ENCODE measurements at regions not wholly inside any gene's neighbourhood (a gene's known extent, or its start where the extent isn't known, plus 50 kb on each side); places are given as distances from the start of the nearest gene placed in this dataset.

DNA sequence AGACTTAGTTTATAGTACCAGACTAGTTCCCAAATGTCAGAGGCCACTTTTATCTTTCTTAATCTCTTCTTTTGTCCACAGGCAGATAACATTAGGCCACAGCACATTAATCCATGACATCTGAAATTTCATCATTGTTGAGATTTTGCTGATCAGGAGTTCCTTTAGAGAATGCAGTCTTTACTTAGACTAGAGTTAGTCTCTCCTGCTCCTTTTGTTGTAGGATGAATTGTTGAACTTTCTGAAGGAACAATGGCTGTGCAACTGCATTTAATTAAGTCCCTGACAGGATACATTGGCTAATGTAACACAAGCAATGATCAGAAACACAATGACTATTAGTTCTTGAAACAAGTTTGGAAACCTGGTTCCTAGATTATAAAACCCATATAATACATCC, 266.3 kb downstream of the PCDH20 start:
- TF ChIP-seq, protein P1, sequence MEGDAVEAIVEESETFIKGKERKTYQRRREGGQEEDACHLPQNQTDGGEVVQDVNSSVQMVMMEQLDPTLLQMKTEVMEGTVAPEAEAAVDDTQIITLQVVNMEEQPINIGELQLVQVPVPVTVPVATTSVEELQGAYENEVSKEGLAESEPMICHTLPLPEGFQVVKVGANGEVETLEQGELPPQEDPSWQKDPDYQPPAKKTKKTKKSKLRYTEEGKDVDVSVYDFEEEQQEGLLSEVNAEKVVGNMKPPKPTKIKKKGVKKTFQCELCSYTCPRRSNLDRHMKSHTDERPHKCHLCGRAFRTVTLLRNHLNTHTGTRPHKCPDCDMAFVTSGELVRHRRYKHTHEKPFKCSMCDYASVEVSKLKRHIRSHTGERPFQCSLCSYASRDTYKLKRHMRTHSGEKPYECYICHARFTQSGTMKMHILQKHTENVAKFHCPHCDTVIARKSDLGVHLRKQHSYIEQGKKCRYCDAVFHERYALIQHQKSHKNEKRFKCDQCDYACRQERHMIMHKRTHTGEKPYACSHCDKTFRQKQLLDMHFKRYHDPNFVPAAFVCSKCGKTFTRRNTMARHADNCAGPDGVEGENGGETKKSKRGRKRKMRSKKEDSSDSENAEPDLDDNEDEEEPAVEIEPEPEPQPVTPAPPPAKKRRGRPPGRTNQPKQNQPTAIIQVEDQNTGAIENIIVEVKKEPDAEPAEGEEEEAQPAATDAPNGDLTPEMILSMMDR (IDR thresholded peaks at IDR 0.05), result no peak
- no peak for TF ChIP-seq POLR2A (IDR thresholded peaks at IDR 0.05)
